ENCODE measurements at regions not wholly inside any gene's neighbourhood (a gene's known extent, or its start where the extent isn't known, plus 50 kb on each side); places are given as distances from the start of the nearest gene placed in this dataset.

GRCh38 chr7:11244149-11244548, 270.5 kb downstream of the PHF14 start:
- Mint-ChIP-seq H3K4me3 (no peak overlapping the region), H3K27ac (no peak overlapping the region), H3K4me1 (peaks cover 8% of the 10 kb centered on the region), H3K9me3 (no peaks in the 10 kb centered on the region), H3K36me3 (ENCODE audit: low read depth) (no peaks in the 10 kb centered on the region), H3K27me3 (ENCODE audit: insufficient read depth, low read depth, poor library complexity) (peaks cover 3% of the 10 kb centered on the region)
- ATAC-seq (no peak), DNase-seq (ENCODE audit: low spot score) (no peak)
- no peak for TF ChIP-seq CREB1 (CRISPR knock-in tag; IDR thresholded peaks at IDR 0.05; ENCODE audit: low read depth)
- no peak for TF ChIP-seq ZNF331 (CRISPR knock-in tag; IDR thresholded peaks at IDR 0.05; ENCODE audit: low read depth)
- TF ChIP-seq JUNB (IDR thresholded peaks at IDR 0.05; ENCODE audit: unreplicated experiment): no peak
- TF ChIP-seq REST (IDR thresholded peaks at IDR 0.05; ENCODE audit: unreplicated experiment): no peak
- no peak for TF ChIP-seq ZNF462 (CRISPR knock-in tag; IDR thresholded peaks at IDR 0.05)
- TF ChIP-seq POLR2AphosphoS5 (IDR thresholded peaks at IDR 0.05; ENCODE audit: low read depth): no peak
- no peak for TF ChIP-seq ZNF114 (CRISPR knock-in tag; IDR thresholded peaks at IDR 0.05)
- no peak for TF ChIP-seq ETS1 (IDR thresholded peaks at IDR 0.05)
- no peak for TF ChIP-seq EZH2 (IDR thresholded peaks at IDR 0.05; ENCODE audit: low read depth, unreplicated experiment)
- no peak for TF ChIP-seq EZH2phosphoT487 (IDR thresholded peaks at IDR 0.05; ENCODE audit: unreplicated experiment)
- no peak for TF ChIP-seq CTCF (conservative IDR thresholded peaks at IDR 0.05; ENCODE audit: low read depth in 2 of 2)
- no peak for TF ChIP-seq NANOG (IDR thresholded peaks at IDR 0.05; ENCODE audit: borderline replicate concordance)
- no peak for TF ChIP-seq STAT1 (IDR thresholded peaks at IDR 0.05; ENCODE audit: unreplicated experiment)
- 0 out of 2 replicates have a peak overlapping the region, but pooled peaks have one; percentile 43 for H2AFZ ChIP-seq
- H3K9me2 ChIP-seq (ENCODE audit: insufficient read depth): no peaks in the 10 kb centered on the region
- no peaks in the 10 kb centered on the region for H3K27me3 ChIP-seq (ENCODE audit: insufficient read depth)
- no peaks in the 10 kb centered on the region for H3K79me2 ChIP-seq (replicated peaks; ENCODE audit: insufficient read depth)
- H3K4me2 ChIP-seq: no peak overlapping the region
- no peak overlapping the region for H3K4me3 ChIP-seq
- no peaks in the 10 kb centered on the region for H4K20me1 ChIP-seq (replicated peaks; ENCODE audit: insufficient read depth)
- no peaks in the 10 kb centered on the region for H3K36me3 ChIP-seq (ENCODE audit: insufficient read depth)
- no peak overlapping the region for H3K27ac ChIP-seq (ENCODE audit: low read depth)
- peaks cover 9% of the 10 kb centered on the region for H3K4me1 ChIP-seq (ENCODE audit: insufficient read depth)
- H3F3A ChIP-seq (replicated peaks; ENCODE audit: low read depth): no peaks in the 10 kb centered on the region

All from GM23338 (cell line).